H1 (cell line): ENCODE measurements at regions not wholly inside any gene's neighbourhood (a gene's known extent, or its start where the extent isn't known, plus 50 kb on each side); places are given as distances from the start of the nearest gene placed in this dataset.

Experiments used
- GTF2F1 ChIP-seq: IDR thresholded peaks from 2 replicates; pipeline ENCODE4 v1.6.1; 2012; ENCODE audit warnings: low read depth, low read length, improper control_type of control experiment, borderline replicate concordance
- TF ChIP-seq, protein P1 (sequence below): fragments of 300-600 bp; sonication (generic); IDR thresholded peaks from 2 replicates; pipeline ENCODE4 v1.7.1; 2012; ENCODE audit warnings: low read length, moderate library complexity, mild to moderate bottlenecking, inconsistent platforms; ENCODE audit not compliant: insufficient replicate concordance
- TF ChIP-seq, protein P2 (sequence below): IDR thresholded peaks from 2 replicates; pipeline ENCODE4 v1.6.1; 2011; ENCODE audit warnings: low read depth, mild to moderate bottlenecking, low read length; ENCODE audit not compliant: insufficient read depth

DNA sequence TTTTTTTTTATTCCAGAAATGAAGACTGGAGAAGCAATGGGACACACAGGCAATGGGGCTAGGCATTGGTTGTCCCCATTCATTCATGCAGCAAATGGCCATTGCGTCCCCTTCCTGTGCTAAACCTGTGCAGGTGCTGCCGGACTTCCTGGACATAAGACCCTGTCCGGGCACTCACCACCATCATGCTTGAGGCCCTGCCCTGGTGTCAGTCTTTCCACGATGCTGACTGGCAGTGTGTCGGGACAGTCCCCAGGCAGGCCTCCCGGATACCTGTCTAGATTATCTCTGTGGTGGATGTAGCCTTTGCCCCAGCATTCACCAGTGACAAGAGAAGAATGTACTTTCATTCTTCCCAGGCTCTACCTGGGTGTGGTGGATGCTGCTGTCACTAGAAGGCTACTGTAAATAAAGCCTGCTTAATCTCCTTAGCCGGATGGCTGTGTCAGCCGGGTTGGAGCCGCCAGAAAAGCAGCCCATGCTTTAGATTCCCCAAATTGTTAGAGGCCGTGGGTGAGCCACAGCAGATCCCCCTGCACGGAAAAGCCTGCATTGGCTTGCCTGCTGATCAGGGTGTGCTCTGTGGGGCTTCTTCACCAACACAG lies 94.5 kb upstream of the PARP11 start (continued):
- TF ChIP-seq, protein P1, sequence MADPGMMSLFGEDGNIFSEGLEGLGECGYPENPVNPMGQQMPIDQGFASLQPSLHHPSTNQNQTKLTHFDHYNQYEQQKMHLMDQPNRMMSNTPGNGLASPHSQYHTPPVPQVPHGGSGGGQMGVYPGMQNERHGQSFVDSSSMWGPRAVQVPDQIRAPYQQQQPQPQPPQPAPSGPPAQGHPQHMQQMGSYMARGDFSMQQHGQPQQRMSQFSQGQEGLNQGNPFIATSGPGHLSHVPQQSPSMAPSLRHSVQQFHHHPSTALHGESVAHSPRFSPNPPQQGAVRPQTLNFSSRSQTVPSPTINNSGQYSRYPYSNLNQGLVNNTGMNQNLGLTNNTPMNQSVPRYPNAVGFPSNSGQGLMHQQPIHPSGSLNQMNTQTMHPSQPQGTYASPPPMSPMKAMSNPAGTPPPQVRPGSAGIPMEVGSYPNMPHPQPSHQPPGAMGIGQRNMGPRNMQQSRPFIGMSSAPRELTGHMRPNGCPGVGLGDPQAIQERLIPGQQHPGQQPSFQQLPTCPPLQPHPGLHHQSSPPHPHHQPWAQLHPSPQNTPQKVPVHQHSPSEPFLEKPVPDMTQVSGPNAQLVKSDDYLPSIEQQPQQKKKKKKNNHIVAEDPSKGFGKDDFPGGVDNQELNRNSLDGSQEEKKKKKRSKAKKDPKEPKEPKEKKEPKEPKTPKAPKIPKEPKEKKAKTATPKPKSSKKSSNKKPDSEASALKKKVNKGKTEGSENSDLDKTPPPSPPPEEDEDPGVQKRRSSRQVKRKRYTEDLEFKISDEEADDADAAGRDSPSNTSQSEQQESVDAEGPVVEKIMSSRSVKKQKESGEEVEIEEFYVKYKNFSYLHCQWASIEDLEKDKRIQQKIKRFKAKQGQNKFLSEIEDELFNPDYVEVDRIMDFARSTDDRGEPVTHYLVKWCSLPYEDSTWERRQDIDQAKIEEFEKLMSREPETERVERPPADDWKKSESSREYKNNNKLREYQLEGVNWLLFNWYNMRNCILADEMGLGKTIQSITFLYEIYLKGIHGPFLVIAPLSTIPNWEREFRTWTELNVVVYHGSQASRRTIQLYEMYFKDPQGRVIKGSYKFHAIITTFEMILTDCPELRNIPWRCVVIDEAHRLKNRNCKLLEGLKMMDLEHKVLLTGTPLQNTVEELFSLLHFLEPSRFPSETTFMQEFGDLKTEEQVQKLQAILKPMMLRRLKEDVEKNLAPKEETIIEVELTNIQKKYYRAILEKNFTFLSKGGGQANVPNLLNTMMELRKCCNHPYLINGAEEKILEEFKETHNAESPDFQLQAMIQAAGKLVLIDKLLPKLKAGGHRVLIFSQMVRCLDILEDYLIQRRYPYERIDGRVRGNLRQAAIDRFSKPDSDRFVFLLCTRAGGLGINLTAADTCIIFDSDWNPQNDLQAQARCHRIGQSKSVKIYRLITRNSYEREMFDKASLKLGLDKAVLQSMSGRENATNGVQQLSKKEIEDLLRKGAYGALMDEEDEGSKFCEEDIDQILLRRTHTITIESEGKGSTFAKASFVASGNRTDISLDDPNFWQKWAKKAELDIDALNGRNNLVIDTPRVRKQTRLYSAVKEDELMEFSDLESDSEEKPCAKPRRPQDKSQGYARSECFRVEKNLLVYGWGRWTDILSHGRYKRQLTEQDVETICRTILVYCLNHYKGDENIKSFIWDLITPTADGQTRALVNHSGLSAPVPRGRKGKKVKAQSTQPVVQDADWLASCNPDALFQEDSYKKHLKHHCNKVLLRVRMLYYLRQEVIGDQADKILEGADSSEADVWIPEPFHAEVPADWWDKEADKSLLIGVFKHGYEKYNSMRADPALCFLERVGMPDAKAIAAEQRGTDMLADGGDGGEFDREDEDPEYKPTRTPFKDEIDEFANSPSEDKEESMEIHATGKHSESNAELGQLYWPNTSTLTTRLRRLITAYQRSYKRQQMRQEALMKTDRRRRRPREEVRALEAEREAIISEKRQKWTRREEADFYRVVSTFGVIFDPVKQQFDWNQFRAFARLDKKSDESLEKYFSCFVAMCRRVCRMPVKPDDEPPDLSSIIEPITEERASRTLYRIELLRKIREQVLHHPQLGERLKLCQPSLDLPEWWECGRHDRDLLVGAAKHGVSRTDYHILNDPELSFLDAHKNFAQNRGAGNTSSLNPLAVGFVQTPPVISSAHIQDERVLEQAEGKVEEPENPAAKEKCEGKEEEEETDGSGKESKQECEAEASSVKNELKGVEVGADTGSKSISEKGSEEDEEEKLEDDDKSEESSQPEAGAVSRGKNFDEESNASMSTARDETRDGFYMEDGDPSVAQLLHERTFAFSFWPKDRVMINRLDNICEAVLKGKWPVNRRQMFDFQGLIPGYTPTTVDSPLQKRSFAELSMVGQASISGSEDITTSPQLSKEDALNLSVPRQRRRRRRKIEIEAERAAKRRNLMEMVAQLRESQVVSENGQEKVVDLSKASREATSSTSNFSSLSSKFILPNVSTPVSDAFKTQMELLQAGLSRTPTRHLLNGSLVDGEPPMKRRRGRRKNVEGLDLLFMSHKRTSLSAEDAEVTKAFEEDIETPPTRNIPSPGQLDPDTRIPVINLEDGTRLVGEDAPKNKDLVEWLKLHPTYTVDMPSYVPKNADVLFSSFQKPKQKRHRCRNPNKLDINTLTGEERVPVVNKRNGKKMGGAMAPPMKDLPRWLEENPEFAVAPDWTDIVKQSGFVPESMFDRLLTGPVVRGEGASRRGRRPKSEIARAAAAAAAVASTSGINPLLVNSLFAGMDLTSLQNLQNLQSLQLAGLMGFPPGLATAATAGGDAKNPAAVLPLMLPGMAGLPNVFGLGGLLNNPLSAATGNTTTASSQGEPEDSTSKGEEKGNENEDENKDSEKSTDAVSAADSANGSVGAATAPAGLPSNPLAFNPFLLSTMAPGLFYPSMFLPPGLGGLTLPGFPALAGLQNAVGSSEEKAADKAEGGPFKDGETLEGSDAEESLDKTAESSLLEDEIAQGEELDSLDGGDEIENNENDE: no peak
- TF ChIP-seq GTF2F1: no peak
- TF ChIP-seq, protein P2, sequence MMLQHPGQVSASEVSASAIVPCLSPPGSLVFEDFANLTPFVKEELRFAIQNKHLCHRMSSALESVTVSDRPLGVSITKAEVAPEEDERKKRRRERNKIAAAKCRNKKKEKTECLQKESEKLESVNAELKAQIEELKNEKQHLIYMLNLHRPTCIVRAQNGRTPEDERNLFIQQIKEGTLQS: no peak
